SKM-1 (cell line): ENCODE measurements at regions not wholly inside any gene's neighbourhood (a gene's known extent, or its start where the extent isn't known, plus 50 kb on each side); places are given as distances from the start of the nearest gene placed in this dataset.
A peak's percentile ranks its signal among the peaks of the same experiment; 100 is the strongest.

Source experiments
- DNase-seq: peaks from one replicate; lab custom pipeline; 2025; ENCODE audit not compliant: unreplicated experiment; lab: John Stamatoyannopoulos, UW

- DNase-seq, result no peak
These were observed 282.3 kb downstream of the XXYLT1 start for GRCh38 chr3:194988495-194989165.

GRCh38 chr3:194989241-194989640, 281.7 kb downstream of the XXYLT1 start:
- no peak for DNase-seq

GRCh38 chr3:194990454-194991337, 280.3 kb downstream of the XXYLT1 start:
- DNase-seq, result no peak

GRCh38 chr3:194991338-194991654, 279.7 kb downstream of the XXYLT1 start:
- DNase-seq, result no peak

- DNase-seq, result no peak
These were observed 277.1 kb downstream of the XXYLT1 start for GRCh38 chr3:194993896-194994295.

GRCh38 chr3:194994551-194994981, 276.4 kb downstream of the XXYLT1 start:
- DNase-seq, result no peak

GRCh38 chr3:194995334-194995733, 275.6 kb downstream of the XXYLT1 start:
- no peak for DNase-seq

- no peak for DNase-seq
These were observed 275.0 kb downstream of the XXYLT1 start for GRCh38 chr3:194995922-194996321.

- no peak for DNase-seq
These were observed 274.2 kb downstream of the XXYLT1 start for GRCh38 chr3:194996746-194997145.

- DNase-seq, result no peak
These were observed 272.5 kb downstream of the XXYLT1 start for GRCh38 chr3:194998417-194998816.

- DNase-seq, result no peak
These were observed 272.0 kb downstream of the XXYLT1 start for GRCh38 chr3:194998948-194999347.

- no peak for DNase-seq
These were observed 271.5 kb downstream of the XXYLT1 start for GRCh38 chr3:194999491-194999890.

- DNase-seq, result no peak
These were observed 269.7 kb downstream of the XXYLT1 start for GRCh38 chr3:195001261-195001660.

GRCh38 chr3:195001961-195002861, 268.7 kb downstream of the XXYLT1 start:
- DNase-seq, result no peak

GRCh38 chr3:195003006-195003892, 267.7 kb downstream of the XXYLT1 start:
- DNase-seq, result peak; percentile 97

GRCh38 chr3:195003893-195004289, 267.1 kb downstream of the XXYLT1 start:
- no peak for DNase-seq

- DNase-seq, result no peak
These were observed 266.3 kb downstream of the XXYLT1 start for GRCh38 chr3:195004512-195005250.

GRCh38 chr3:195005251-195005620, 265.7 kb downstream of the XXYLT1 start:
- DNase-seq, result no peak

- no peak for DNase-seq
These were observed 265.0 kb downstream of the XXYLT1 start for GRCh38 chr3:195005759-195006510.
